ENCODE measurements at regions not wholly inside any gene's neighbourhood (a gene's known extent, or its start where the extent isn't known, plus 50 kb on each side); places are given as distances from the start of the nearest gene placed in this dataset.

DNA sequence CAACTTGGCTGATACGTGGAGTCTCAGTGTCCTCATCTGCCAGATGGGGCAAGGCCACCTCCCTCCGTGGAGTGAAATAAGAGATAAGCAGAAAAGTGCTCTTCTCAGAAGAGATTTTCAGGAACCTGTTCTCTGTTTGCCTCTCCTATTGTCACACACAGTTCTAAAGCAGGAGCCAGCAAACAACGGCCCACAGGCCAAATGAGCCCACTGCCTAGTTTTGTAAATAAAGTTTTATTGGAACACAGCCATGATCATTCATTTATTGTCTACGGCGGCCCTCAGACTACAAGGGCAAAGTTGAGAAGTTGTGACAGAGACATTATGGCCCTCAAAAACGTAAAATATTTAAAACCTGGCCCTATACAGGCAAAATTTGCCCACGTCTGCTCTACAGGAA lies 256.8 kb upstream of the IGF1R start:
- Histone ChIP-seq H3K27me3 (replicated peaks; ENCODE audit: control insufficient read depth, insufficient read depth, low read length) (no peaks in the 10 kb centered on the region), H3K36me3 (ENCODE audit: control insufficient read depth, insufficient read depth, low read length) (no peaks in the 10 kb centered on the region), H3K4me3 (ENCODE audit: low read depth, low read length) (no peak overlapping the region), H3K4me1 (no peaks in the 10 kb centered on the region), H3K9me3 (no peaks in the 10 kb centered on the region)
- Mint-ChIP-seq H3K4me1 (ENCODE audit: low read depth, unreplicated experiment) (no peaks in the 10 kb centered on the region), H3K36me3 (ENCODE audit: insufficient read depth, unreplicated experiment) (no peaks in the 10 kb centered on the region), H3K27ac (ENCODE audit: unreplicated experiment) (no peak overlapping the region), H3K27me3 (ENCODE audit: insufficient read depth, unreplicated experiment) (peaks cover 18% of the 10 kb centered on the region), H3K9me3 (ENCODE audit: unreplicated experiment) (no peaks in the 10 kb centered on the region), H3K4me3 (ENCODE audit: unreplicated experiment) (no peak overlapping the region)
- no TSS peak for BruUV-seq (replicated peaks)
- CTCF ChIA-PET: no interaction called here
- intact Hi-C loops (cut with micrococcal nuclease; ENCODE audit: unreplicated experiment): no loop called here
- TF ChIP-seq, protein P1, sequence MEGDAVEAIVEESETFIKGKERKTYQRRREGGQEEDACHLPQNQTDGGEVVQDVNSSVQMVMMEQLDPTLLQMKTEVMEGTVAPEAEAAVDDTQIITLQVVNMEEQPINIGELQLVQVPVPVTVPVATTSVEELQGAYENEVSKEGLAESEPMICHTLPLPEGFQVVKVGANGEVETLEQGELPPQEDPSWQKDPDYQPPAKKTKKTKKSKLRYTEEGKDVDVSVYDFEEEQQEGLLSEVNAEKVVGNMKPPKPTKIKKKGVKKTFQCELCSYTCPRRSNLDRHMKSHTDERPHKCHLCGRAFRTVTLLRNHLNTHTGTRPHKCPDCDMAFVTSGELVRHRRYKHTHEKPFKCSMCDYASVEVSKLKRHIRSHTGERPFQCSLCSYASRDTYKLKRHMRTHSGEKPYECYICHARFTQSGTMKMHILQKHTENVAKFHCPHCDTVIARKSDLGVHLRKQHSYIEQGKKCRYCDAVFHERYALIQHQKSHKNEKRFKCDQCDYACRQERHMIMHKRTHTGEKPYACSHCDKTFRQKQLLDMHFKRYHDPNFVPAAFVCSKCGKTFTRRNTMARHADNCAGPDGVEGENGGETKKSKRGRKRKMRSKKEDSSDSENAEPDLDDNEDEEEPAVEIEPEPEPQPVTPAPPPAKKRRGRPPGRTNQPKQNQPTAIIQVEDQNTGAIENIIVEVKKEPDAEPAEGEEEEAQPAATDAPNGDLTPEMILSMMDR (IDR thresholded peaks at IDR 0.05; ENCODE audit: insufficient read depth in 1 of 2, low read depth in 1 of 2, low read length in 1 of 2, severe bottlenecking in 1 of 2, unreplicated experiment in 1 of 2): no peak
- no peak for DNase-seq
- POLR2A ChIA-PET: no interaction called here

DNA sequence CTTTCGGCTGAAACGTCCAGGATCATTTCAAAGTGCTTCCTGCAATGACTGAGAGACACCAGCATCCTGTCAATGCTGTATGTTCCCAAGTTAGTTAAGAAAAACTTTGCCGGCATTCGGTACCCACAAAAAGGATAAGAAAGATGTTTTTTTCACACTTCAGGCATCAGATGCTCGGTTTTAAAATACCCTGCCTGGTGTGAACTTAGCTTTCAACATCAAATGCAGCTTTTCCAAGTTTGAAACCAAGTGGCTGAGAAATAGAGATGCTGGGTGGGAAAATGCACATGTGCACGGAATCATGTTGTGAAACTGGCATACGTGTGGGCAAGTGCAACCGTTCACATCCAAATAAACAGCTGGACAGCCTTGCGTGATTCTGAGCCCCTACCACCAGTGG lies 254.9 kb upstream of the IGF1R start:
- no peaks in the 10 kb centered on the region for H3K36me3 Mint-ChIP-seq (ENCODE audit: insufficient read depth, unreplicated experiment)
- no peak overlapping the region for H3K4me3 ChIP-seq (ENCODE audit: low read depth, low read length)
- POLR2A ChIA-PET: no interaction called here
- no peak overlapping the region for H3K27ac Mint-ChIP-seq (ENCODE audit: unreplicated experiment)
- TF ChIP-seq, protein P1 (IDR thresholded peaks at IDR 0.05; ENCODE audit: insufficient read depth in 1 of 2, low read depth in 1 of 2, low read length in 1 of 2, severe bottlenecking in 1 of 2, unreplicated experiment in 1 of 2): no peak
- H3K4me1 Mint-ChIP-seq (ENCODE audit: low read depth, unreplicated experiment): no peaks in the 10 kb centered on the region
- H3K9me3 ChIP-seq: no peaks in the 10 kb centered on the region
- no peaks in the 10 kb centered on the region for H3K36me3 ChIP-seq (ENCODE audit: control insufficient read depth, insufficient read depth, low read length)
- H3K27me3 ChIP-seq (replicated peaks; ENCODE audit: control insufficient read depth, insufficient read depth, low read length): no peaks in the 10 kb centered on the region
- no peak for DNase-seq
- no peaks in the 10 kb centered on the region for H3K4me1 ChIP-seq
- H3K4me3 Mint-ChIP-seq (ENCODE audit: unreplicated experiment): no peak overlapping the region
- no TSS peak for BruUV-seq (replicated peaks)
- no peaks in the 10 kb centered on the region for H3K9me3 Mint-ChIP-seq (ENCODE audit: unreplicated experiment)
- CTCF ChIA-PET: no interaction called here
- intact Hi-C loops (cut with micrococcal nuclease; ENCODE audit: unreplicated experiment): no loop called here
- peaks cover 15% of the 10 kb centered on the region for H3K27me3 Mint-ChIP-seq (ENCODE audit: insufficient read depth, unreplicated experiment)

DNA sequence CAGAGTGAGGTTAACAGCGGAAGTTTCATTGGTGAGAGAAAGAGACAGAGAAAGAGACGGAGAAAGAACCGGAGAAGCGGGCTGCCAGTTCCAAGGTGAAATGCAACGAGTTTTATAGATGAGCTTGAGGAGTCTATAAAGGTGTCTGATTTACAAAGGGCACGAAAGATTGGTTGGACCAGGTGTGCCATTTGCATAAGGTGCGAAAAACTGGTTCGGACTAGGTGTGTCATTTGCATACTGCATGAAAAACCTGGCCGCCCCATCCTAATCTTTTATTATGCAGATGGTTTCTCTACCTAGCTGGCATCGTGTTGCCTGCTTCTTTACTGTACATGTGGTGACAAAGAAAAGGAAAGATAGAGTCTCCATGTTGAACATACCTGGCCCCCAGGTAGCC lies 253.8 kb upstream of the IGF1R start:
- TF ChIP-seq, protein P1 (IDR thresholded peaks at IDR 0.05; ENCODE audit: insufficient read depth in 1 of 2, low read depth in 1 of 2, low read length in 1 of 2, severe bottlenecking in 1 of 2, unreplicated experiment in 1 of 2): no peak
- Histone ChIP-seq H3K36me3 (ENCODE audit: control insufficient read depth, insufficient read depth, low read length) (no peaks in the 10 kb centered on the region), H3K4me1 (no peaks in the 10 kb centered on the region), H3K4me3 (ENCODE audit: low read depth, low read length) (no peak overlapping the region), H3K27me3 (replicated peaks; ENCODE audit: control insufficient read depth, insufficient read depth, low read length) (no peaks in the 10 kb centered on the region), H3K9me3 (no peaks in the 10 kb centered on the region)
- no peak overlapping the region for H3K4me3 Mint-ChIP-seq (ENCODE audit: unreplicated experiment)
- ChIA-PET POLR2A (no interaction called here), CTCF (no interaction called here)
- no peak overlapping the region for H3K27ac Mint-ChIP-seq (ENCODE audit: unreplicated experiment)
- no peaks in the 10 kb centered on the region for H3K9me3 Mint-ChIP-seq (ENCODE audit: unreplicated experiment)
- H3K4me1 Mint-ChIP-seq (ENCODE audit: low read depth, unreplicated experiment): no peaks in the 10 kb centered on the region
- no TSS peak for BruUV-seq (replicated peaks)
- peaks cover 15% of the 10 kb centered on the region for H3K27me3 Mint-ChIP-seq (ENCODE audit: insufficient read depth, unreplicated experiment)
- no peaks in the 10 kb centered on the region for H3K36me3 Mint-ChIP-seq (ENCODE audit: insufficient read depth, unreplicated experiment)
- DNase-seq: no peak
- intact Hi-C loops (cut with micrococcal nuclease; ENCODE audit: unreplicated experiment): no loop called here

Data from Caco-2 (cell line).